IMR-90 (cell line): ENCODE measurements at regions not wholly inside any gene's neighbourhood (a gene's known extent, or its start where the extent isn't known, plus 50 kb on each side); places are given as distances from the start of the nearest gene placed in this dataset.

Experiments
- ATAC-seq: fragments of 200-7000 bp; cut with Tn5 transposase; 2 replicates; pipeline ENCODE4 v1.9.1; 2020; ENCODE audit warnings: low read depth, mild to moderate bottlenecking, moderate library complexity
- BruUV-seq: library from RNA; stranded (reverse); fragments of 400-500 nt; replicated peaks from 2 replicates; lab custom pipeline; 2021; lab: Mats Ljungman, UMichigan
- CTCF ChIA-PET: fragments of 300-600 bp; formaldehyde crosslinking; extraction: SDS; loops from one replicate; lab custom pipeline; 2021; ENCODE audit warnings: antibody characterized with exemption; lab: Yijun Ruan, JAX
- POLR2A ChIA-PET: fragments of 300-600 bp; sonication (Branson Sonifier 250); formaldehyde crosslinking; loops from one replicate; lab custom pipeline; 2022; ENCODE audit warnings: antibody characterized with exemption; ENCODE audit not compliant: unreplicated experiment; lab: Charles Lee
- DNase-seq: peaks from one replicate; pipeline ENCODE4 v3.0.0; 2013
- H2AFZ ChIP-seq: replicated peaks from 2 replicates; pipeline ENCODE3; 2013; ENCODE audit warnings: low read length, mild to moderate bottlenecking; ENCODE audit not compliant: poor library complexity
- H2AK5ac ChIP-seq: 2 replicates; pipeline ENCODE4 v1.6.1; 2013; ENCODE audit warnings: low read depth, low read length, inconsistent platforms
- H2AK9ac ChIP-seq: replicated peaks from 2 replicates; pipeline ENCODE3; 2013; ENCODE audit warnings: mild to moderate bottlenecking, low read depth, low read length, moderate library complexity; ENCODE audit not compliant: poor library complexity
- H2BK120ac ChIP-seq: 2 replicates; pipeline ENCODE4 v1.6.1; 2013; ENCODE audit warnings: low read depth, low read length, inconsistent platforms
- H2BK15ac ChIP-seq: 3 replicates; pipeline ENCODE4 v1.6.1; 2013; ENCODE audit warnings: low read depth, low read length, inconsistent platforms
- H2BK20ac ChIP-seq: 2 replicates; pipeline ENCODE4 v1.6.1; 2013; ENCODE audit warnings: low read depth, mild to moderate bottlenecking, inconsistent platforms, low read length, moderate library complexity
- H2BK5ac ChIP-seq: 2 replicates; pipeline ENCODE4 v1.6.1; 2013; ENCODE audit warnings: mild to moderate bottlenecking, low read depth, low read length, inconsistent platforms; ENCODE audit not compliant: poor library complexity, severe bottlenecking
- H3K14ac ChIP-seq: replicated peaks from 2 replicates; pipeline ENCODE4 v1.6.1; 2013; ENCODE audit warnings: low read depth, low read length, inconsistent platforms
- H3K18ac ChIP-seq: 2 replicates; pipeline ENCODE4 v1.6.1; 2013; ENCODE audit warnings: low read depth, low read length, control low read depth
- H3K23ac ChIP-seq: 2 replicates; pipeline ENCODE4 v1.6.1; 2013; ENCODE audit warnings: low read depth, low read length, inconsistent platforms
- H3K27ac ChIP-seq: 2 replicates; pipeline ENCODE4 v1.5.1; 2013; ENCODE audit warnings: mild to moderate bottlenecking, control low read depth, low read length; ENCODE audit not compliant: insufficient read depth
- H3K27me3 ChIP-seq: 2 replicates; pipeline ENCODE4 v1.6.1; 2013; ENCODE audit warnings: low read length; ENCODE audit not compliant: control insufficient read depth, insufficient read depth
- H3K36me3 ChIP-seq: 2 replicates; pipeline ENCODE4 v1.6.1; 2013; ENCODE audit warnings: low read length, mixed read lengths; ENCODE audit not compliant: control insufficient read depth, insufficient read depth
- H3K4ac ChIP-seq: 2 replicates; pipeline ENCODE4 v1.6.1; 2013; ENCODE audit warnings: low read depth, low read length, inconsistent platforms
- H3K4me1 ChIP-seq: 2 replicates; pipeline ENCODE4 v1.6.1; 2013; ENCODE audit warnings: low read length, mixed read lengths; ENCODE audit not compliant: control insufficient read depth, insufficient read depth
- H3K4me2 ChIP-seq: 2 replicates; pipeline ENCODE4 v1.6.1; 2013; ENCODE audit warnings: low read depth, mild to moderate bottlenecking, control low read depth, low read length, moderate library complexity
- H3K4me3 ChIP-seq: 2 replicates; pipeline ENCODE4 v1.5.1; 2013; ENCODE audit warnings: low read depth, mild to moderate bottlenecking, control low read depth, low read length, moderate library complexity; ENCODE audit not compliant: insufficient read depth
- H3K56ac ChIP-seq: 2 replicates; pipeline ENCODE4 v1.6.1; 2013; ENCODE audit warnings: low read length, inconsistent platforms; ENCODE audit not compliant: insufficient read depth; ENCODE audit errors: extremely low read depth
- H3K79me1 ChIP-seq, 2 experiments: 2 replicates each; pipeline ENCODE4 v1.6.1; 2013; ENCODE audit warnings: low read length in 2 of 2, inconsistent platforms in 1 of 2, low read depth in 1 of 2
- H3K9ac ChIP-seq: 2 replicates; pipeline ENCODE4 v1.6.1; 2013; ENCODE audit warnings: low read depth, low read length, control low read depth
- H3K9me1 ChIP-seq: 2 replicates; pipeline ENCODE4 v1.6.1; 2013; ENCODE audit warnings: low read length, inconsistent platforms; ENCODE audit not compliant: insufficient read depth
- H3K9me3 ChIP-seq: 2 replicates; pipeline ENCODE4 v1.6.1; 2013; ENCODE audit warnings: low read length; ENCODE audit not compliant: control insufficient read depth, insufficient read depth
- H4K20me1 ChIP-seq: 2 replicates; pipeline ENCODE4 v1.6.1; 2013; ENCODE audit warnings: low read length, inconsistent platforms; ENCODE audit not compliant: insufficient read depth
- H4K5ac ChIP-seq: 2 replicates; pipeline ENCODE4 v1.6.1; 2013; ENCODE audit warnings: mild to moderate bottlenecking, low read depth, low read length, control low read depth
- H4K8ac ChIP-seq, 2 experiments: 2 replicates each; pipeline ENCODE4 v1.6.1; 2013; ENCODE audit warnings: low read depth in 2 of 2, low read length in 2 of 2, control low read depth in 1 of 2, inconsistent platforms in 1 of 2
- H4K91ac ChIP-seq: 2 replicates; pipeline ENCODE4 v1.6.1; 2013; ENCODE audit warnings: low read depth, low read length, inconsistent platforms; ENCODE audit not compliant: insufficient read depth
- BHLHE40 ChIP-seq: fragments of 150-350 bp; IDR thresholded peaks from 2 replicates; pipeline ENCODE4 v1.6.1; 2016; ENCODE audit warnings: mild to moderate bottlenecking, low read depth, low read length
- CEBPB ChIP-seq: IDR thresholded peaks from 2 replicates; pipeline ENCODE4 v1.6.1; 2012; ENCODE audit warnings: low read depth, low read length, improper control_type of control experiment
- CHD1 ChIP-seq: IDR thresholded peaks from 2 replicates; pipeline ENCODE4 v1.6.1; 2012; ENCODE audit warnings: low read depth, low read length, improper control_type of control experiment
- CTCF ChIP-seq: conservative IDR thresholded peaks from 2 replicates; pipeline ENCODE4 v1.5.1; 2012; ENCODE audit warnings: mild to moderate bottlenecking, low read depth, low read length, improper control_type of control experiment
- ELK1 ChIP-seq: fragments of 150-350 bp; IDR thresholded peaks from 2 replicates; pipeline ENCODE4 v1.6.1; 2016; ENCODE audit warnings: low read depth, mild to moderate bottlenecking, low read length, moderate library complexity, borderline replicate concordance
- FOS ChIP-seq: fragments of 150-350 bp; IDR thresholded peaks from 2 replicates; pipeline ENCODE4 v1.6.1; 2016; ENCODE audit warnings: low read depth, low read length
- MAFK ChIP-seq: IDR thresholded peaks from 2 replicates; pipeline ENCODE4 v1.6.1; 2012; ENCODE audit warnings: low read depth, low read length, improper control_type of control experiment
- MAZ ChIP-seq: IDR thresholded peaks from 2 replicates; pipeline ENCODE4 v1.6.1; 2012; ENCODE audit warnings: low read depth, mild to moderate bottlenecking, low read length, improper control_type of control experiment, moderate library complexity, borderline replicate concordance
- MXI1 ChIP-seq: IDR thresholded peaks from 2 replicates; pipeline ENCODE4 v1.6.1; 2012; ENCODE audit warnings: low read depth, mild to moderate bottlenecking, low read length, moderate library complexity, borderline replicate concordance
- NFE2L2 ChIP-seq: fragments of 150-350 bp; IDR thresholded peaks from 2 replicates; pipeline ENCODE4 v1.6.1; 2016; ENCODE audit warnings: low read depth, mild to moderate bottlenecking, low read length
- POLR2A ChIP-seq: IDR thresholded peaks from 2 replicates; pipeline ENCODE4 v1.6.1; 2012; ENCODE audit warnings: mild to moderate bottlenecking, low read depth, low read length
- RAD21 ChIP-seq: IDR thresholded peaks from 2 replicates; pipeline ENCODE4 v1.6.1; 2012; ENCODE audit warnings: low read length, improper control_type of control experiment
- RCOR1 ChIP-seq: IDR thresholded peaks from 2 replicates; pipeline ENCODE4 v1.6.1; 2012; ENCODE audit warnings: mild to moderate bottlenecking, low read length, improper control_type of control experiment; ENCODE audit not compliant: insufficient replicate concordance
- RFX5 ChIP-seq: IDR thresholded peaks from 2 replicates; pipeline ENCODE4 v1.8.0; 2012; ENCODE audit warnings: low read depth, mild to moderate bottlenecking, low read length, moderate library complexity
- SMC3 ChIP-seq: fragments of 150-350 bp; IDR thresholded peaks from 2 replicates; pipeline ENCODE4 v1.6.1; 2016; ENCODE audit warnings: low read depth, mild to moderate bottlenecking, antibody characterized with exemption, low read length, moderate library complexity
- USF2 ChIP-seq: fragments of 150-350 bp; IDR thresholded peaks from 2 replicates; pipeline ENCODE4 v1.6.1; 2017; ENCODE audit warnings: mild to moderate bottlenecking, antibody characterized with exemption, low read length, low read depth
- WGBS, 2 experiments: methylation state at CpG; one replicate each; pipeline versions ENCODE4 v1.1.5 to v1.1.7; 2013; ENCODE audit warnings: missing lambda C conversion rate in 2 of 2; ENCODE audit not compliant: insufficient read length in 1 of 2; ENCODE audit errors: extremely low coverage in 2 of 2; 5-methylcytosine and 5-hydroxymethylcytosine counted together
- dilution Hi-C: fragments of 300-500 bp; cut with HindIII; formaldehyde crosslinking; loops from one replicate; pipeline ENCODE4 v1.14.3; 2018; ENCODE audit warnings: low sequenced_read_pairs; ENCODE audit not compliant: unreplicated experiment
- in situ Hi-C: fragments of 300-500 bp; cut with MboI; formaldehyde crosslinking; loops from 3 replicates; pipeline ENCODE4 v1.14.3; 2019; ENCODE audit warnings: low sequenced_read_pairs, inconsistent platforms, mixed read lengths
- intact Hi-C: fragments of 100-400 bp; cut with micrococcal nuclease; formaldehyde crosslinking; loops from 2 replicates; pipeline ENCODE4 v1.10.0; 2022

GRCh38 chr21:27820342-27820741, 853.5 kb upstream of the ADAMTS5 start:
- no peak overlapping the region for H2AK5ac ChIP-seq
- dilution Hi-C loops: no loop called here
- in situ Hi-C loops: no loop called here
- H3K9me3 ChIP-seq: no peaks in the 10 kb centered on the region
- H3K4me3 ChIP-seq: no peak overlapping the region
- BruUV-seq: no TSS peak
- intact Hi-C loops: no loop called here
- no peak overlapping the region for H3K27ac ChIP-seq
- H2BK15ac ChIP-seq: no peak overlapping the region
- no peak for DNase-seq
- peak overlapping the region; percentile 11; the same call in 1 of the 2 replicates for H2BK20ac ChIP-seq
- H3K79me1 ChIP-seq: no peaks in the 10 kb centered on the region
- no peak overlapping the region for H3K56ac ChIP-seq
- CTCF ChIA-PET: no interaction called here
- no peaks in the 10 kb centered on the region for H3K9me1 ChIP-seq
- POLR2A ChIA-PET: interaction anchor here (0.5 kb wide), 1 partner anchor 516 kb away, joined by 3 read pairs; no protein-coding TSS in a partner anchor
- ATAC-seq: no peak
- H3K23ac ChIP-seq: no peak overlapping the region
- H4K5ac ChIP-seq: no peak overlapping the region
- H4K20me1 ChIP-seq: no peaks in the 10 kb centered on the region
- no peak overlapping the region for H2BK5ac ChIP-seq
- no peak overlapping the region for H3K4ac ChIP-seq
- WGBS, 2 experiments: no CpG with 5 or more reads among the region's 1 CpG
- H4K8ac ChIP-seq: no peak overlapping the region
- H2AK9ac ChIP-seq: no peak overlapping the region
- no peak overlapping the region for H3K9ac ChIP-seq
- no peaks in the 10 kb centered on the region for H3K27me3 ChIP-seq
- no peak overlapping the region for H2BK120ac ChIP-seq
- H4K91ac ChIP-seq: no peak overlapping the region
- H3K36me3 ChIP-seq: no peaks in the 10 kb centered on the region
- TF ChIP-seq SMC3: no peak
- TF ChIP-seq USF2: no peak
- TF ChIP-seq RCOR1: no peak
- TF ChIP-seq RFX5: no peak
- no peak for TF ChIP-seq CTCF
- TF ChIP-seq MAZ: no peak
- TF ChIP-seq NFE2L2: no peak
- no peak for TF ChIP-seq POLR2A
- no peak for TF ChIP-seq CEBPB
- TF ChIP-seq MXI1: no peak
- no peak for TF ChIP-seq MAFK
- no peak for TF ChIP-seq ELK1
- no peak for TF ChIP-seq RAD21
- no peak for TF ChIP-seq CHD1
- no peak for TF ChIP-seq FOS
- TF ChIP-seq BHLHE40: no peak
- peaks cover 6% of the 10 kb centered on the region for H3K4me1 ChIP-seq
- no peak overlapping the region for H3K14ac ChIP-seq
- no peak overlapping the region for H3K4me2 ChIP-seq
- no peak overlapping the region for H2AFZ ChIP-seq
- peak overlapping the region; percentile 53 for H3K18ac ChIP-seq
